H1 (cell line): ENCODE measurements at regions not wholly inside any gene's neighbourhood (a gene's known extent, or its start where the extent isn't known, plus 50 kb on each side); places are given as distances from the start of the nearest gene placed in this dataset.

Experiments
- POLR2A ChIP-seq, 2 experiments: IDR thresholded peaks; 1 replicate in 1 of 2; 2 replicates in 1 of 2; pipeline ENCODE4 v1.6.1; 2011; ENCODE audit warnings: low read depth in 2 of 2, low read length in 2 of 2, mild to moderate bottlenecking in 2 of 2; ENCODE audit errors: control extremely low read depth in 1 of 2
- RAD21 ChIP-seq, 2 experiments: IDR thresholded peaks in 1 of 2; conservative IDR thresholded peaks in 1 of 2; 2 replicates each; pipeline ENCODE4 v1.6.1; 2011; ENCODE audit warnings: low read depth in 2 of 2, low read length in 2 of 2, improper control_type of control experiment in 1 of 2, inconsistent platforms in 1 of 2, mild to moderate bottlenecking in 1 of 2, moderate library complexity in 1 of 2
- TF ChIP-seq, protein P1 (sequence below): IDR thresholded peaks from 2 replicates; pipeline ENCODE4 v1.6.1; 2012; ENCODE audit warnings: inconsistent platforms
- TF ChIP-seq, protein P2 (sequence below): IDR thresholded peaks from 2 replicates; pipeline ENCODE4 v1.6.1; 2011; ENCODE audit warnings: low read length, improper control_type of control experiment

- TF ChIP-seq, protein P1, sequence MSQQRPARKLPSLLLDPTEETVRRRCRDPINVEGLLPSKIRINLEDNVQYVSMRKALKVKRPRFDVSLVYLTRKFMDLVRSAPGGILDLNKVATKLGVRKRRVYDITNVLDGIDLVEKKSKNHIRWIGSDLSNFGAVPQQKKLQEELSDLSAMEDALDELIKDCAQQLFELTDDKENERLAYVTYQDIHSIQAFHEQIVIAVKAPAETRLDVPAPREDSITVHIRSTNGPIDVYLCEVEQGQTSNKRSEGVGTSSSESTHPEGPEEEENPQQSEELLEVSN: no peak
- TF ChIP-seq RAD21 (IDR thresholded peaks at IDR 0.05 in 1 of 2, conservative IDR thresholded peaks at IDR 0.05 in 1 of 2; ENCODE audit: low read depth in 2 of 2, low read length in 2 of 2): no peak
- TF ChIP-seq POLR2A (IDR thresholded peaks at IDR 0.05; ENCODE audit: control extremely low read depth in 1 of 2, low read depth in 2 of 2, low read length in 2 of 2): no peak
- TF ChIP-seq, protein P2, sequence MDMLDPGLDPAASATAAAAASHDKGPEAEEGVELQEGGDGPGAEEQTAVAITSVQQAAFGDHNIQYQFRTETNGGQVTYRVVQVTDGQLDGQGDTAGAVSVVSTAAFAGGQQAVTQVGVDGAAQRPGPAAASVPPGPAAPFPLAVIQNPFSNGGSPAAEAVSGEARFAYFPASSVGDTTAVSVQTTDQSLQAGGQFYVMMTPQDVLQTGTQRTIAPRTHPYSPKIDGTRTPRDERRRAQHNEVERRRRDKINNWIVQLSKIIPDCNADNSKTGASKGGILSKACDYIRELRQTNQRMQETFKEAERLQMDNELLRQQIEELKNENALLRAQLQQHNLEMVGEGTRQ: no peak
Measured at GRCh38 chr4:188414441-188414840, 275.2 kb downstream of the TRIML1 start.
